ENCODE measurements at regions not wholly inside any gene's neighbourhood (a gene's known extent, or its start where the extent isn't known, plus 50 kb on each side); places are given as distances from the start of the nearest gene placed in this dataset.

GRCh38 chr10:120749856-120750566 lies 101.2 kb upstream of the WDR11 start:
- H2AFZ ChIP-seq (ENCODE audit: control insufficient read depth, low read length): no peak overlapping the region
- H3K27me3 ChIP-seq (ENCODE audit: control insufficient read depth, extremely low read depth, insufficient read depth, low read length): peaks cover 8% of the 10 kb centered on the region
- no peak overlapping the region for H3K4me2 ChIP-seq (ENCODE audit: control insufficient read depth, extremely low read depth, insufficient read depth, low read depth, low read length)
- no peaks in the 10 kb centered on the region for H3K36me3 ChIP-seq (ENCODE audit: control insufficient read depth in 2 of 2, extremely low read depth in 1 of 2, insufficient read depth in 2 of 2, low read length in 2 of 2)
- no peak for TF ChIP-seq EZH2 (IDR thresholded peaks at IDR 0.05; ENCODE audit: low read length)
- TF ChIP-seq, protein P1, sequence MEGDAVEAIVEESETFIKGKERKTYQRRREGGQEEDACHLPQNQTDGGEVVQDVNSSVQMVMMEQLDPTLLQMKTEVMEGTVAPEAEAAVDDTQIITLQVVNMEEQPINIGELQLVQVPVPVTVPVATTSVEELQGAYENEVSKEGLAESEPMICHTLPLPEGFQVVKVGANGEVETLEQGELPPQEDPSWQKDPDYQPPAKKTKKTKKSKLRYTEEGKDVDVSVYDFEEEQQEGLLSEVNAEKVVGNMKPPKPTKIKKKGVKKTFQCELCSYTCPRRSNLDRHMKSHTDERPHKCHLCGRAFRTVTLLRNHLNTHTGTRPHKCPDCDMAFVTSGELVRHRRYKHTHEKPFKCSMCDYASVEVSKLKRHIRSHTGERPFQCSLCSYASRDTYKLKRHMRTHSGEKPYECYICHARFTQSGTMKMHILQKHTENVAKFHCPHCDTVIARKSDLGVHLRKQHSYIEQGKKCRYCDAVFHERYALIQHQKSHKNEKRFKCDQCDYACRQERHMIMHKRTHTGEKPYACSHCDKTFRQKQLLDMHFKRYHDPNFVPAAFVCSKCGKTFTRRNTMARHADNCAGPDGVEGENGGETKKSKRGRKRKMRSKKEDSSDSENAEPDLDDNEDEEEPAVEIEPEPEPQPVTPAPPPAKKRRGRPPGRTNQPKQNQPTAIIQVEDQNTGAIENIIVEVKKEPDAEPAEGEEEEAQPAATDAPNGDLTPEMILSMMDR (optimal IDR thresholded peaks at IDR 0.05 in 1 of 3, IDR thresholded peaks at IDR 0.05 in 1 of 3, conservative IDR thresholded peaks at IDR 0.05 in 1 of 3; ENCODE audit: extremely low read depth in 1 of 3, insufficient read depth in 2 of 3, low read length in 3 of 3): no peak
- DNase-seq (ENCODE audit: low read depth, low spot score) (no peak), FAIRE-seq (no peak)
- no peaks in the 10 kb centered on the region for H3K9me3 ChIP-seq (ENCODE audit: control insufficient read depth, low read depth, low read length)
- no peaks in the 10 kb centered on the region for H3K4me1 ChIP-seq (ENCODE audit: control insufficient read depth, extremely low read depth, insufficient read depth, low read length)
- no peak overlapping the region for H3K9ac ChIP-seq (ENCODE audit: control insufficient read depth, extremely low read depth, insufficient read depth, low read length)
- H3K27ac ChIP-seq (ENCODE audit: control insufficient read depth, insufficient read depth, low read length): no peak overlapping the region
- no peaks in the 10 kb centered on the region for H4K20me1 ChIP-seq (ENCODE audit: control insufficient read depth, extremely low read depth, insufficient read depth, low read length)
- H3K79me2 ChIP-seq (ENCODE audit: control insufficient read depth, insufficient read depth, low read length): no peaks in the 10 kb centered on the region
- dilution Hi-C loops (cut with MboI; ENCODE audit: extremely low pct_ligation_motif_present, low sequenced_read_pairs): no loop called here
- no peak overlapping the region for H3K4me3 ChIP-seq (ENCODE audit: control insufficient read depth in 2 of 3, extremely low read depth in 1 of 3, insufficient read depth in 2 of 3, low read depth in 1 of 3, low read length in 3 of 3)
- H3K9me1 ChIP-seq (ENCODE audit: control insufficient read depth, extremely low read depth, insufficient read depth, low read length): no peaks in the 10 kb centered on the region

GRCh38 chr10:120755771-120756170 lies 95.4 kb upstream of the WDR11 start:
- H3K4me3 ChIP-seq (ENCODE audit: control insufficient read depth in 2 of 3, extremely low read depth in 1 of 3, insufficient read depth in 2 of 3, low read depth in 1 of 3, low read length in 3 of 3): no peak overlapping the region
- no peaks in the 10 kb centered on the region for H3K36me3 ChIP-seq (ENCODE audit: control insufficient read depth in 2 of 2, extremely low read depth in 1 of 2, insufficient read depth in 2 of 2, low read length in 2 of 2)
- no peak overlapping the region for H3K27ac ChIP-seq (ENCODE audit: control insufficient read depth, insufficient read depth, low read length)
- dilution Hi-C loops (cut with MboI; ENCODE audit: extremely low pct_ligation_motif_present, low sequenced_read_pairs): no loop called here
- FAIRE-seq (no peak), DNase-seq (ENCODE audit: low read depth, low spot score) (no peak)
- H3K4me2 ChIP-seq (ENCODE audit: control insufficient read depth, extremely low read depth, insufficient read depth, low read depth, low read length): no peak overlapping the region
- TF ChIP-seq, protein P1 (optimal IDR thresholded peaks at IDR 0.05 in 1 of 3, IDR thresholded peaks at IDR 0.05 in 1 of 3, conservative IDR thresholded peaks at IDR 0.05 in 1 of 3; ENCODE audit: extremely low read depth in 1 of 3, insufficient read depth in 2 of 3, low read length in 3 of 3): no peak
- TF ChIP-seq EZH2 (IDR thresholded peaks at IDR 0.05; ENCODE audit: low read length): no peak
- peaks cover 5% of the 10 kb centered on the region for H3K27me3 ChIP-seq (ENCODE audit: control insufficient read depth, extremely low read depth, insufficient read depth, low read length)
- H3K9ac ChIP-seq (ENCODE audit: control insufficient read depth, extremely low read depth, insufficient read depth, low read length): no peak overlapping the region
- H3K4me1 ChIP-seq (ENCODE audit: control insufficient read depth, extremely low read depth, insufficient read depth, low read length): no peaks in the 10 kb centered on the region
- no peaks in the 10 kb centered on the region for H3K9me3 ChIP-seq (ENCODE audit: control insufficient read depth, low read depth, low read length)
- no peaks in the 10 kb centered on the region for H3K79me2 ChIP-seq (ENCODE audit: control insufficient read depth, insufficient read depth, low read length)
- no peaks in the 10 kb centered on the region for H3K9me1 ChIP-seq (ENCODE audit: control insufficient read depth, extremely low read depth, insufficient read depth, low read length)
- no peaks in the 10 kb centered on the region for H4K20me1 ChIP-seq (ENCODE audit: control insufficient read depth, extremely low read depth, insufficient read depth, low read length)
- H2AFZ ChIP-seq (ENCODE audit: control insufficient read depth, low read length): no peak overlapping the region
